Sigmoid colon (tissue), 6 donors: ENCODE measurements at regions not wholly inside any gene's neighbourhood (a gene's known extent, or its start where the extent isn't known, plus 50 kb on each side); places are given as distances from the start of the nearest gene placed in this dataset.

Experiments used
- DNase-seq: peaks from one replicate; pipeline ENCODE4 v3.0.0-alpha.2; 2019
- H3K27ac ChIP-seq, 4 donors: fragments of 200-600 bp; sonication (generic); one replicate each; pipeline ENCODE4 v1.5.1; 2016 to 2019; ENCODE audit warnings: mild to moderate bottlenecking in 1 of 4
- H3K27me3 ChIP-seq, 3 donors: fragments of 200-600 bp; sonication (generic); one replicate each; pipeline ENCODE4 v1.5.1; 2019; ENCODE audit warnings: mild to moderate bottlenecking in 1 of 3
- H3K36me3 ChIP-seq, 4 donors: fragments of 200-600 bp; sonication (generic); one replicate each; pipeline ENCODE4 v1.5.1; 2016 to 2019
- H3K4me1 ChIP-seq, 4 donors: fragments of 200-600 bp; sonication (generic); one replicate each; pipeline ENCODE4 v1.5.1; 2017 to 2019
- H3K4me3 ChIP-seq, 4 donors: fragments of 200-600 bp; sonication (generic); one replicate each; pipeline ENCODE4 v1.5.1; 2017 to 2019; ENCODE audit warnings: mild to moderate bottlenecking in 2 of 4, moderate library complexity in 1 of 4
- H3K9me3 ChIP-seq, 4 donors: fragments of 200-600 bp in 3 of 4; sonication (generic) in 3 of 4; one replicate each; pipeline versions ENCODE4 v1.5.1 to v1.6.1; 2013 to 2019
- EP300 ChIP-seq, 4 donors: sonication (generic); formaldehyde crosslinking; IDR thresholded peaks; one replicate each; pipeline ENCODE4 v1.6.1; 2017; ENCODE audit warnings: antibody characterized with exemption in 4 of 4
- POLR2A ChIP-seq, 2 donors: fragments of 450-650 bp; IDR thresholded peaks; one replicate each; pipeline ENCODE4 v1.6.1; 2016; ENCODE audit warnings: antibody characterized with exemption in 2 of 2, mild to moderate bottlenecking in 2 of 2, moderate library complexity in 2 of 2
- POLR2AphosphoS5 ChIP-seq, 4 donors: sonication (generic); formaldehyde crosslinking; IDR thresholded peaks; one replicate each; pipeline ENCODE4 v1.6.1; 2017; ENCODE audit warnings: antibody characterized with exemption in 4 of 4
- WGBS, 2 donors: extraction: QIAGEN DNeasy Blood & Tissue Kit; methylation state at CpG; one replicate each; pipeline ENCODE4 v1.1.7; 2013; 5-methylcytosine and 5-hydroxymethylcytosine counted together
- intact Hi-C: fragments of 100-400 bp; cut with DNase I; formaldehyde crosslinking; loops from one replicate; pipeline ENCODE4 v1.15.1; 2023
- TF ChIP-seq, protein P1 (sequence below), 4 experiments: fragments of 450-650 bp in 3 of 4; fragments of 200-600 bp in 1 of 4; IDR thresholded peaks; one replicate each; pipeline ENCODE4 v1.5.1; 2016 to 2019; ENCODE audit warnings: antibody characterized with exemption in 4 of 4, mild to moderate bottlenecking in 3 of 4, moderate library complexity in 2 of 4
- donor health status: healthy with polysubstance abuse.
- donor health status: healthy.

DNA sequence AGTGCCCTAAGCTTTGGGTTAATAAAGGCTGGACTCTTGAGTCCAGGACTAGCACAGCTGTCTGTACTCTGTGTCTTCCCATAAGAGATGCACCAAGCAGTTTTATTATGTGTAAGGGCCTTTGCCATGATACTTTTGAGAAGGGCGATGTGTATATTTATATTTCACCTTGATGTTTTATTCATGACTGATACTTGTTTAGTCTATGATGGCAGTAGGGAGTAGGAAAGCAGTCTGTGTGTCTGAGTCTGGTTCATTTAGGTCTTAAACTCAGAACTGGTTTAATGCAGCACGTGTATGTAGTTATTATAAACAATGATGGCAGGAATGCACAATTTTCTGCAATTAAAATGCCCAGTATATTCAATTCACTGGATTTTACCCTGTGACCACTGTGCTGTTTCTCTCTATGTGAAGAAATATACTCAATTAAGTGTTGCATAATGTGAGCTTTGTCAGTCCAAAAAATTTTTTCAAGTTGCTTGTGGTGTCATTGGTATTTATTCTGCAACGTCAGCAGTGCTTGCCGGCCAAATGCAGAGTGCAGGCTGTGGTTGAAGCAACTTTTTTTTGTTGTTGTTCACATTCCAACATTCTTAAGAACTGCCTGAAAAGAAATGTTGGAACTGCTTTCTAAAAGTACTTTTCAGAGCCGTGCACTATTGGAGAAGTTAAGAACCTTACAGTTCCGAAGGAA lies 423.7 kb upstream of the SEMA6D start:
- no peak for TF ChIP-seq POLR2A (IDR thresholded peaks at IDR 0.05)
- TF ChIP-seq POLR2AphosphoS5 (IDR thresholded peaks at IDR 0.05), result peak in 2 of 4 donors; percentile 45 to 49
- peak; percentile 90 for DNase-seq
- peaks cover 0 to 60% (median 43%) of the 10 kb centered on the region in 4 donors for H3K4me1 ChIP-seq
- no peaks in the 10 kb centered on the region for H3K27me3 ChIP-seq
- intact Hi-C loops, result no loop called here
- no peak overlapping the region for H3K4me3 ChIP-seq
- peak overlapping the region; percentile 1 to 56 (median 32) for H3K27ac ChIP-seq
- H3K36me3 ChIP-seq, result no peaks in the 10 kb centered on the region
- H3K9me3 ChIP-seq, result no peaks in the 10 kb centered on the region
- 62 to 63% methylated on average over 6 of the region's 6 CpGs for WGBS, 2 donors

DNA sequence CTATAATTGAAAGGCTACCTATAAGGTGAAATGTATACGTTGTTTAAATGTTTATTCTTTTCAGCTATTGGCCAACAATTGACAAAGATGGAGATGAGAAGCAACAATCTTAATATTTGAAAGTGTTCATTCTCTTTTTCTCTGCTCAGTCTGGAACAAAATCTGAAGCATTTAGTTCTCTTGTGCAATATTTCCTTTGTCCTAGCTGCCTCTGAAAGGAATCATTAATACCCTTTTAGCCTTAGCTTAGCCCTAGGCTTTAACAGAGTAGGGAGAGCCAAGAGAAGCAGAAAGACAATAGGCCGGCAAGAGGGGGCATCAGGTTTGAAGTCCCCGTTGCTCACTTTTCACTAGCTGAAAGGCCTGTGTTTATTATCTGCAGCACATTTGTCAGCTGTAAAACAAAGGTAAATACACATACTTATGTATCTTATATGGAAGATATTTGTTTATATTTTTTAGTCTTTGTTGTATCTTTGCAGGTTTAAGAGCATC lies 422.5 kb upstream of the SEMA6D start:
- Histone ChIP-seq H3K4me3 (no peak overlapping the region), H3K27me3 (no peaks in the 10 kb centered on the region), H3K36me3 (no peaks in the 10 kb centered on the region), H3K4me1 (peaks cover 0 to 60% (median 43%) of the 10 kb centered on the region in 4 donors), H3K27ac (no peak overlapping the region), H3K9me3 (no peaks in the 10 kb centered on the region)
- intact Hi-C loops, result no loop called here
- TF ChIP-seq POLR2A (IDR thresholded peaks at IDR 0.05) (no peak), EP300 (IDR thresholded peaks at IDR 0.05) (no peak), POLR2AphosphoS5 (IDR thresholded peaks at IDR 0.05) (no peak)
- TF ChIP-seq, protein P1, sequence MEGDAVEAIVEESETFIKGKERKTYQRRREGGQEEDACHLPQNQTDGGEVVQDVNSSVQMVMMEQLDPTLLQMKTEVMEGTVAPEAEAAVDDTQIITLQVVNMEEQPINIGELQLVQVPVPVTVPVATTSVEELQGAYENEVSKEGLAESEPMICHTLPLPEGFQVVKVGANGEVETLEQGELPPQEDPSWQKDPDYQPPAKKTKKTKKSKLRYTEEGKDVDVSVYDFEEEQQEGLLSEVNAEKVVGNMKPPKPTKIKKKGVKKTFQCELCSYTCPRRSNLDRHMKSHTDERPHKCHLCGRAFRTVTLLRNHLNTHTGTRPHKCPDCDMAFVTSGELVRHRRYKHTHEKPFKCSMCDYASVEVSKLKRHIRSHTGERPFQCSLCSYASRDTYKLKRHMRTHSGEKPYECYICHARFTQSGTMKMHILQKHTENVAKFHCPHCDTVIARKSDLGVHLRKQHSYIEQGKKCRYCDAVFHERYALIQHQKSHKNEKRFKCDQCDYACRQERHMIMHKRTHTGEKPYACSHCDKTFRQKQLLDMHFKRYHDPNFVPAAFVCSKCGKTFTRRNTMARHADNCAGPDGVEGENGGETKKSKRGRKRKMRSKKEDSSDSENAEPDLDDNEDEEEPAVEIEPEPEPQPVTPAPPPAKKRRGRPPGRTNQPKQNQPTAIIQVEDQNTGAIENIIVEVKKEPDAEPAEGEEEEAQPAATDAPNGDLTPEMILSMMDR (IDR thresholded peaks at IDR 0.05), result no peak
- WGBS, 2 donors, result 74 to 80% methylated on average over 3 of the region's 3 CpGs
- no peak for DNase-seq

DNA sequence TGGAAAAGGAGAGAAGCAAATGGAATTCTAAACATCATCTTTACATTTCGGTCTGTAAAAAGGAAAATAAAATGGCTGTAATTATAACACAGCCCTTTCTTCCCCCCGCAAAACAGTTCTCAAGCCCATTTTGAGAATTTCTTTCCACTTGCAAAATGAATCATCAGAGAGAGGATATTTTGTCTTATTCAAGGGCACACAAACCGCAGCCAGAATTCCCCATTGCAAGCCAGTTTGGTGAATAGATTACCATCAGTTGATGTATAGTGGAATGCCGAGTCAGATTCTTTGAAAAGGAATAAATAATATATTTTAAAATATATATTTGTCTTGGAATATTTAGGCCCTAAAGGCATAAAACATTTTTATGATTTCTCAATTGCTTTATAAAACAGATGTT lies 420.4 kb upstream of the SEMA6D start:
- TF ChIP-seq POLR2A (IDR thresholded peaks at IDR 0.05) (no peak), POLR2AphosphoS5 (IDR thresholded peaks at IDR 0.05) (no peak), EP300 (IDR thresholded peaks at IDR 0.05) (no peak)
- TF ChIP-seq, protein P1 (IDR thresholded peaks at IDR 0.05), result no peak
- no peaks in the 10 kb centered on the region for H3K9me3 ChIP-seq
- no peaks in the 10 kb centered on the region for H3K27me3 ChIP-seq
- H3K27ac ChIP-seq, result peak overlapping the region in 1 of 4 donors; percentile 25
- intact Hi-C loops, result no loop called here
- peaks cover 0 to 59% (median 42%) of the 10 kb centered on the region in 4 donors for H3K4me1 ChIP-seq
- 83 to 91% methylated on average over 4 of the region's 4 CpGs for WGBS, 2 donors
- no peaks in the 10 kb centered on the region for H3K36me3 ChIP-seq
- DNase-seq, result no peak
- no peak overlapping the region for H3K4me3 ChIP-seq

DNA sequence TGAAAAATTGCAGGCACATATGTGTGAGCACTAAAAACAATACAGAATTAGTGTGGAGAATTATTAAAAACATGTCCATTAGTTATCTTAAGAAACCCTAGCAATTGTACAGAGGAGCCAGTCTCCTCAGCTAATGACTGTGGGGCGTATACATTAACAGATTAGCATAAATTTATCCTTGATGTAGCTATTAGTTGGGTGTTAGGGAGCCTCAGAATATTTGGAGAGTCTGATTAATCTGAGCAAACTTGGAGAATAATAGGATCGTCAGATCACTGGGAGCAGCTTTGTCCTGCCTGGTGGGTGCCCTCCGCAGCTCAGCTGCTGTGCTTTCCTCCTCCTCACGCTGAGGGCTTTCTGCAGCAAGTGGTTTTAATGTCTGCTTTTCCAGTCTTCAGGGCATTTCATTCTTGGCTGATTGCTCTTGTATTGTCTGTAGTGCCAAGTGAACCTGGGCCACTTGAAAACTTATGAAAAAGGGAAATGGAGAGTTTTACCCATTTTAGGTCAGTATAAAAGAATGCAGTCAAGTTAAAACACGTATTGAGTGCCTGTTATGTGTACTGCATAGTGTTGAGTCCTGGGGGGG lies 417.4 kb upstream of the SEMA6D start:
- intact Hi-C loops, result no loop called here
- H3K27ac ChIP-seq, result no peak overlapping the region
- WGBS, 2 donors, result 67 to 88% methylated on average over 5 of the region's 5 CpGs
- H3K4me3 ChIP-seq, result no peak overlapping the region
- H3K36me3 ChIP-seq, result no peaks in the 10 kb centered on the region
- DNase-seq, result no peak
- no peaks in the 10 kb centered on the region for H3K9me3 ChIP-seq
- no peaks in the 10 kb centered on the region for H3K27me3 ChIP-seq
- TF ChIP-seq EP300 (IDR thresholded peaks at IDR 0.05) (no peak), POLR2A (IDR thresholded peaks at IDR 0.05) (no peak), POLR2AphosphoS5 (IDR thresholded peaks at IDR 0.05) (no peak)
- TF ChIP-seq, protein P1 (IDR thresholded peaks at IDR 0.05), result no peak
- peaks cover 0 to 29% (median 18%) of the 10 kb centered on the region in 4 donors for H3K4me1 ChIP-seq

DNA sequence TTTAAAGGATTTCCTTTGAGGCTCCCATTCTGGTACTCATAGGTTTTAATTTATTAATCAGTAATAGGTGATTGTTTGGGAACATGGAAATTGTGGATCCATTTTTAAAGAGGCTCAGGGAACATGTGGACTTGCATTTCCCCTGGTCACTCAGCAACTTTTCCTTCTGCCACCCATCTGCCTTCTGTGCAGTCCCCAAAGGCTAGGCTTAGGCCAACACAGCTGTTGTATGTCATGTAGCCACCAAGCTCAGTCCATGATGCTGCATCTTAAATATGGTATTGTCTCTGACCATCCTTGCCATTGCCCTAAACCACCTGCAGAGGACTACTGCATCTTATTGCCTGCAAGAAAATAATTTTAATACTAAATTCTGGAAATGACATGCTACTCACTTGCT lies 416.7 kb upstream of the SEMA6D start:
- H3K27ac ChIP-seq, result no peak overlapping the region
- no peaks in the 10 kb centered on the region for H3K27me3 ChIP-seq
- H3K36me3 ChIP-seq, result no peaks in the 10 kb centered on the region
- no peak overlapping the region for H3K4me3 ChIP-seq
- TF ChIP-seq, protein P1 (IDR thresholded peaks at IDR 0.05), result no peak
- TF ChIP-seq POLR2A (IDR thresholded peaks at IDR 0.05), result no peak
- intact Hi-C loops, result no loop called here
- no peak for DNase-seq
- H3K9me3 ChIP-seq, result no peaks in the 10 kb centered on the region
- H3K4me1 ChIP-seq, result peaks cover 0 to 23% (median 15%) of the 10 kb centered on the region in 4 donors
